DND-41 (cell line): ENCODE measurements at regions not wholly inside any gene's neighbourhood (a gene's known extent, or its start where the extent isn't known, plus 50 kb on each side); places are given as distances from the start of the nearest gene placed in this dataset.

Experiments
- EZH2 ChIP-seq: IDR thresholded peaks from 3 replicates; pipeline ENCODE4 v1.6.1; 2012; ENCODE audit warnings: borderline replicate concordance, low read depth, mild to moderate bottlenecking, moderate library complexity, low read length, inconsistent platforms; ENCODE audit not compliant: severe bottlenecking
- TF ChIP-seq, protein P1 (sequence below): IDR thresholded peaks from 2 replicates; pipeline ENCODE4 v1.5.1; 2012; ENCODE audit warnings: borderline replicate concordance, low read length, moderate library complexity, mild to moderate bottlenecking; ENCODE audit not compliant: poor library complexity, severe bottlenecking; ENCODE audit errors: extremely low read depth

DNA sequence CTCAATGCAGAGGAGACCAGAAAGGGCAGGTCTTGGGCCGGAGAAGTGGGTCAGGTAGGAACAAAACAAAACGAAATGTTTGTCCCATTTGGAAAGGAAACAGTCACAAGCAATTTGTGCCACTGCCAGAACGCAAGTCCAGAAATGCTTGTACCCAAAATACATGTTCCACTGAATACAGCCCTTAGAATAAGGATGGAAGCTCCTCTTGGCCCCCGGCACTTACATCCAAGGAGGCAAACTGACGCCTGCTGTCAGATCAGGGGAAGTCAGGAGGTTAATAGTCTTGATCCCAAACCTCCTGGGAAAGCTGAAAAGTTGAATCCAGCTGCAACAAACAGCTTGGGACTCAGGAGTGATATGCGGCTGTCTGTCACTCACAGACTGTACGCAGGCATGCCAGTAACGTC, 75.9 kb upstream of the GALNT2 start:
- TF ChIP-seq, protein P1, sequence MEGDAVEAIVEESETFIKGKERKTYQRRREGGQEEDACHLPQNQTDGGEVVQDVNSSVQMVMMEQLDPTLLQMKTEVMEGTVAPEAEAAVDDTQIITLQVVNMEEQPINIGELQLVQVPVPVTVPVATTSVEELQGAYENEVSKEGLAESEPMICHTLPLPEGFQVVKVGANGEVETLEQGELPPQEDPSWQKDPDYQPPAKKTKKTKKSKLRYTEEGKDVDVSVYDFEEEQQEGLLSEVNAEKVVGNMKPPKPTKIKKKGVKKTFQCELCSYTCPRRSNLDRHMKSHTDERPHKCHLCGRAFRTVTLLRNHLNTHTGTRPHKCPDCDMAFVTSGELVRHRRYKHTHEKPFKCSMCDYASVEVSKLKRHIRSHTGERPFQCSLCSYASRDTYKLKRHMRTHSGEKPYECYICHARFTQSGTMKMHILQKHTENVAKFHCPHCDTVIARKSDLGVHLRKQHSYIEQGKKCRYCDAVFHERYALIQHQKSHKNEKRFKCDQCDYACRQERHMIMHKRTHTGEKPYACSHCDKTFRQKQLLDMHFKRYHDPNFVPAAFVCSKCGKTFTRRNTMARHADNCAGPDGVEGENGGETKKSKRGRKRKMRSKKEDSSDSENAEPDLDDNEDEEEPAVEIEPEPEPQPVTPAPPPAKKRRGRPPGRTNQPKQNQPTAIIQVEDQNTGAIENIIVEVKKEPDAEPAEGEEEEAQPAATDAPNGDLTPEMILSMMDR, result no peak
- no peak for TF ChIP-seq EZH2
